Mucosa of descending colon (tissue), 3 donors: ENCODE measurements at regions not wholly inside any gene's neighbourhood (a gene's known extent, or its start where the extent isn't known, plus 50 kb on each side); places are given as distances from the start of the nearest gene placed in this dataset.

Experiments used
- ATAC-seq: fragments of 200-7000 bp; cut with Tn5 transposase; one replicate; pipeline ENCODE4 v1.9.1; 2020; ENCODE audit warnings: mild to moderate bottlenecking, moderate library complexity
- DNase-seq, 3 donors: peaks; one replicate each; pipeline ENCODE4 v3.0.0-alpha.2; 2020
- H3K36me3 ChIP-seq: fragments of 200-600 bp; one replicate; pipeline ENCODE4 v1.8.0; 2021; ENCODE audit warnings: low read depth, mild to moderate bottlenecking
- H3K4me1 ChIP-seq: fragments of 200-600 bp; one replicate; pipeline ENCODE4 v1.8.0; 2021; ENCODE audit warnings: low read depth, mild to moderate bottlenecking
- H3K4me3 ChIP-seq: fragments of 200-600 bp; one replicate; pipeline ENCODE4 v1.8.0; 2021; ENCODE audit warnings: mild to moderate bottlenecking
- H3K9me3 ChIP-seq: fragments of 200-600 bp; one replicate; pipeline ENCODE4 v1.8.0; 2021; ENCODE audit warnings: mild to moderate bottlenecking
- intact Hi-C, 2 donors: fragments of 100-400 bp; cut with DNase I in 1 of 2; cut with micrococcal nuclease in 1 of 2; formaldehyde crosslinking; loops; one replicate each; pipeline versions ENCODE4 v1.11.0 to v1.11.1; 2022; cut with DNase I, micrococcal nuclease
- TF ChIP-seq, protein P1 (sequence below): fragments of 200-600 bp; IDR thresholded peaks from one replicate; pipeline ENCODE4 v1.8.0; 2022; ENCODE audit warnings: antibody characterized with exemption, mild to moderate bottlenecking
- donor health status: DM: no; HTN: no; CAD: no; lungs with moderate emphysema.
- donor health status: DM: no; HTN: no; CAD: no.
- donor health status: DM: no; HTN: yes; CAD: no.

DNA sequence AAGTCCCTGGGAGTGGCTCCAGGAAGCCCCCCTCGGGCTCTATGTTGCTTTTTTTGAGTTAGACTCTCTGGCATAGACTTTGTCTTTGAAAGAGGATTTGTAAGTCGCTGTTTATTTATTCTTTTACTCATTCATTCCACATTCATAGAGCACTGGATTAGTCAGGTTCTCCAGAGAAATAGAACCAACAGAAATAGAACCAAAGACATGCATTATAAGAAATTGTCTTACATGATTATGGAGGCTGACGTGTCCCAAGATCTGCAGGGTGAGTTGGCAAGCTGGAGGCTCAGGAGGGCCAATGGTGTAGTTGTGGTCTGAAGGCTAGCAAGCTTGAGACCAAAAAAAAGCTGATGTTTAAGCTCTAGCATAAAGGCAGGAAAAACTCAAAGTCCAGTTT is 98.3 kb upstream of the CHD6 start:
- ATAC-seq = no peak
- no peak for DNase-seq
- Histone ChIP-seq H3K36me3 (no peaks in the 10 kb centered on the region), H3K4me1 (no peaks in the 10 kb centered on the region), H3K9me3 (no peaks in the 10 kb centered on the region), H3K4me3 (no peak overlapping the region)
- TF ChIP-seq, protein P1, sequence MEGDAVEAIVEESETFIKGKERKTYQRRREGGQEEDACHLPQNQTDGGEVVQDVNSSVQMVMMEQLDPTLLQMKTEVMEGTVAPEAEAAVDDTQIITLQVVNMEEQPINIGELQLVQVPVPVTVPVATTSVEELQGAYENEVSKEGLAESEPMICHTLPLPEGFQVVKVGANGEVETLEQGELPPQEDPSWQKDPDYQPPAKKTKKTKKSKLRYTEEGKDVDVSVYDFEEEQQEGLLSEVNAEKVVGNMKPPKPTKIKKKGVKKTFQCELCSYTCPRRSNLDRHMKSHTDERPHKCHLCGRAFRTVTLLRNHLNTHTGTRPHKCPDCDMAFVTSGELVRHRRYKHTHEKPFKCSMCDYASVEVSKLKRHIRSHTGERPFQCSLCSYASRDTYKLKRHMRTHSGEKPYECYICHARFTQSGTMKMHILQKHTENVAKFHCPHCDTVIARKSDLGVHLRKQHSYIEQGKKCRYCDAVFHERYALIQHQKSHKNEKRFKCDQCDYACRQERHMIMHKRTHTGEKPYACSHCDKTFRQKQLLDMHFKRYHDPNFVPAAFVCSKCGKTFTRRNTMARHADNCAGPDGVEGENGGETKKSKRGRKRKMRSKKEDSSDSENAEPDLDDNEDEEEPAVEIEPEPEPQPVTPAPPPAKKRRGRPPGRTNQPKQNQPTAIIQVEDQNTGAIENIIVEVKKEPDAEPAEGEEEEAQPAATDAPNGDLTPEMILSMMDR = no peak
- intact Hi-C loops = no loop called here

GRCh38 chr20:41715526-41715925 is 97.3 kb upstream of the CHD6 start:
- TF ChIP-seq, protein P1 = no peak
- Histone ChIP-seq H3K4me1 (no peaks in the 10 kb centered on the region), H3K36me3 (no peaks in the 10 kb centered on the region), H3K9me3 (no peaks in the 10 kb centered on the region), H3K4me3 (no peak overlapping the region)
- no peak for DNase-seq
- ATAC-seq = no peak
- intact Hi-C loops = no loop called here

DNA sequence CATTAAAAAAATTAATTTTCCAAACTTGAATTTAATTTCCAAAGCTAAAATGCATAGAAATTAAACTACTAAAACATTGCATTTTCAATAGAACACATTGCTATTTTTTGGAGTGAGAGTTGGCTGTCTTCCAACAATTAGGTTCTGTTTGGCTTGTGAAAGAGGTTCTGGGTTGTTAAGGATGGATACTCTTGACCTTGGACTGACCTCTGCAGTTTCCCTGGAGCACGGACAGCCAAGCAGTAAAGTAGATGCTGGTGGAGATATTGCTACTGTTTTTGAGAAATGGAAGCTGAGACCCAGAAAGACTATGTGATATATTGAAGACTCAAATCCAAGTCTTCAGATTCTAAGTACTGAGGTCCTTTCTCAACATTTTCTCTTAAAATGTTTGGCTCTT is 95.9 kb upstream of the CHD6 start:
- intact Hi-C loops = no loop called here
- DNase-seq (no peak), ATAC-seq (no peak)
- Histone ChIP-seq H3K4me1 (no peaks in the 10 kb centered on the region), H3K9me3 (no peaks in the 10 kb centered on the region), H3K4me3 (no peak overlapping the region), H3K36me3 (no peaks in the 10 kb centered on the region)
- TF ChIP-seq, protein P1 = no peak

DNA sequence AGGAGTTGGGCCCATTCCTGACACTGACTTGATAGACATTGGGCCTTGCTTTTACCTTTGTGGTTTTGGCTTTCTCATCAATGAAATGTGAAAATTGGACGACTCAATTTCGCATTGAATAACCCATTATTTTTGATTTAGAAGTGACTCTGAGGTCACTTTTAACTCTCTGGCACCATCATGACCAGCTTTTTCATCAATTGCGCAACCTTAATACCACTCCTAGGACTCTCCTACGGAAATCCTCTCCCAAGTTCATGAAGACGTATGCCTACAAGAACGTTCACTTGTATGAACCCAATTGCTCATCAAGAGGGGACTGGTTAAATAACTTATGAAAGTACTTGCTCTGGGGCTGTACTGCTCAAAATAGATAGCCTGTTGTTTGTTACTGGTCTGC is 86.7 kb upstream of the CHD6 start:
- DNase-seq = no peak

GRCh38 chr20:41702647-41703046 is 84.5 kb upstream of the CHD6 start:
- H3K36me3 ChIP-seq = no peaks in the 10 kb centered on the region
- H3K9me3 ChIP-seq = no peaks in the 10 kb centered on the region
- intact Hi-C loops = no loop called here
- DNase-seq (no peak), ATAC-seq (no peak)
- TF ChIP-seq, protein P1 = no peak
- no peaks in the 10 kb centered on the region for H3K4me1 ChIP-seq
- no peak overlapping the region for H3K4me3 ChIP-seq

More for the DNA sequence above, 86.7 kb upstream of the CHD6 start:
- TF ChIP-seq, protein P1 = no peak
- H3K9me3 ChIP-seq = no peaks in the 10 kb centered on the region
- H3K4me1 ChIP-seq = no peaks in the 10 kb centered on the region
- intact Hi-C loops = no loop called here
- H3K36me3 ChIP-seq = no peaks in the 10 kb centered on the region
- ATAC-seq = no peak
- H3K4me3 ChIP-seq = no peak overlapping the region
